Chondrocyte (in vitro differentiated cells): ENCODE measurements at regions not wholly inside any gene's neighbourhood (a gene's known extent, or its start where the extent isn't known, plus 50 kb on each side); places are given as distances from the start of the nearest gene placed in this dataset.

ENCODE experiments used
- DNase-seq: peaks from one replicate; pipeline ENCODE4 v3.0.0; 2021; ENCODE audit warnings: mixed read lengths, low spot score
- H3K27ac Mint-ChIP-seq: one replicate; pipeline ENCODE4 v1.8.0; 2021; ENCODE audit warnings: mild to moderate bottlenecking, moderate library complexity, mixed read lengths; ENCODE audit not compliant: unreplicated experiment
- H3K27me3 Mint-ChIP-seq: 2 replicates; pipeline ENCODE4 v1.8.0; 2021; ENCODE audit warnings: low read depth, mixed read lengths
- H3K36me3 Mint-ChIP-seq: 2 replicates; pipeline ENCODE4 v1.8.0; 2021; ENCODE audit warnings: low read depth, mixed read lengths
- H3K4me1 Mint-ChIP-seq: 2 replicates; pipeline ENCODE4 v1.8.0; 2021; ENCODE audit warnings: low read depth, mild to moderate bottlenecking, mixed read lengths
- H3K4me3 Mint-ChIP-seq: one replicate; pipeline ENCODE4 v1.8.0; 2021; ENCODE audit warnings: mild to moderate bottlenecking, moderate library complexity, mixed read lengths; ENCODE audit not compliant: unreplicated experiment
- H3K9me3 Mint-ChIP-seq: 2 replicates; pipeline ENCODE4 v1.8.0; 2021; ENCODE audit warnings: low read depth, mixed read lengths
- TF ChIP-seq, protein P1 (sequence below): fragments of 200-600 bp; sonication (generic); IDR thresholded peaks from 2 replicates; pipeline ENCODE4 v1.5.0; 2021; ENCODE audit warnings: antibody characterized with exemption, mild to moderate bottlenecking, moderate library complexity

DNA sequence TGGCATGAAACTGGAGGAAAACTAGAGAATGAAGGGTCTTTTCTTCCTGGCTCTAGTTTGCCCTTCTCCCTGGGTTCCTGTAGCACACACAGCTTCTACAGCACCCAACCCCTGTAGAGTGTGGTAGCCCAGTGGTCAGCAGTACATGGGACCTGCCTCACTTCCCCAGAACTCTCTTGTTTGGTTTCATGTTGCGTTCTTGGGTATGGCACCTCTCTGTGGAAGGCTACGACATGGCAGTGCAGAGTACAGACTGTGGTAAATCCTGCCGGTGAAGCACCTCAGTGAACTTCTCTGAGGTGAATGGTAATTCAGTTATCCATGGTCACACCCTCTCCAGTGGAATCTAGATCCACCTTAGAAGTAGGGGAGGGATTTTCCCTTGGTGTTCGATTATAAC is 105.5 kb downstream of the TLR4 start:
- H3K4me3 Mint-ChIP-seq, result no peak overlapping the region
- peaks cover 6% of the 10 kb centered on the region for H3K9me3 Mint-ChIP-seq
- H3K27me3 Mint-ChIP-seq, result peaks cover 20% of the 10 kb centered on the region
- H3K36me3 Mint-ChIP-seq, result no peaks in the 10 kb centered on the region
- no peak overlapping the region for H3K27ac Mint-ChIP-seq
- TF ChIP-seq, protein P1, sequence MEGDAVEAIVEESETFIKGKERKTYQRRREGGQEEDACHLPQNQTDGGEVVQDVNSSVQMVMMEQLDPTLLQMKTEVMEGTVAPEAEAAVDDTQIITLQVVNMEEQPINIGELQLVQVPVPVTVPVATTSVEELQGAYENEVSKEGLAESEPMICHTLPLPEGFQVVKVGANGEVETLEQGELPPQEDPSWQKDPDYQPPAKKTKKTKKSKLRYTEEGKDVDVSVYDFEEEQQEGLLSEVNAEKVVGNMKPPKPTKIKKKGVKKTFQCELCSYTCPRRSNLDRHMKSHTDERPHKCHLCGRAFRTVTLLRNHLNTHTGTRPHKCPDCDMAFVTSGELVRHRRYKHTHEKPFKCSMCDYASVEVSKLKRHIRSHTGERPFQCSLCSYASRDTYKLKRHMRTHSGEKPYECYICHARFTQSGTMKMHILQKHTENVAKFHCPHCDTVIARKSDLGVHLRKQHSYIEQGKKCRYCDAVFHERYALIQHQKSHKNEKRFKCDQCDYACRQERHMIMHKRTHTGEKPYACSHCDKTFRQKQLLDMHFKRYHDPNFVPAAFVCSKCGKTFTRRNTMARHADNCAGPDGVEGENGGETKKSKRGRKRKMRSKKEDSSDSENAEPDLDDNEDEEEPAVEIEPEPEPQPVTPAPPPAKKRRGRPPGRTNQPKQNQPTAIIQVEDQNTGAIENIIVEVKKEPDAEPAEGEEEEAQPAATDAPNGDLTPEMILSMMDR, result no peak
- no peaks in the 10 kb centered on the region for H3K4me1 Mint-ChIP-seq
- no peak for DNase-seq

DNA sequence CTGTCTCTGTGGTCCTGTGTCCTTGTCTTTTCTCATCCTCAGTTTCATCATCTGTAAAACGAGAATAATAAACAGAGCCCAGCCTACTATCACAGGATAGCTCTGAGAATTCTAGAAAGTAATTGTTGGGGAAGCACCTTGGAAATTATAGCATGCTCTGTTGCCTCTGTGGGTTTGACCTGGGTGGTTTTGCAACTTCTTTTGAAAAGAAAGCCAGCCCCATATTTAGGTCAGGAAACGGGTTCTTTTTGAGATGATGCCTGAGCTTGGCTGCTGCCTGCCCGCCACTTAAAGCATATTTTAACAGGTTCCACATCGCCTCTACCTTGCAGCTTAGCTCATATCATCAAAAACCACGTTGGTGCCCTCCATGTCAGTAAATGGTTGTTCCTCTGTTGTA is 111.1 kb downstream of the TLR4 start:
- H3K4me1 Mint-ChIP-seq, result no peaks in the 10 kb centered on the region
- TF ChIP-seq, protein P1, result no peak
- no peak overlapping the region for H3K4me3 Mint-ChIP-seq
- DNase-seq, result no peak
- peaks cover 26% of the 10 kb centered on the region for H3K27me3 Mint-ChIP-seq
- H3K9me3 Mint-ChIP-seq, result no peaks in the 10 kb centered on the region
- H3K36me3 Mint-ChIP-seq, result no peaks in the 10 kb centered on the region
- no peak overlapping the region for H3K27ac Mint-ChIP-seq

DNA sequence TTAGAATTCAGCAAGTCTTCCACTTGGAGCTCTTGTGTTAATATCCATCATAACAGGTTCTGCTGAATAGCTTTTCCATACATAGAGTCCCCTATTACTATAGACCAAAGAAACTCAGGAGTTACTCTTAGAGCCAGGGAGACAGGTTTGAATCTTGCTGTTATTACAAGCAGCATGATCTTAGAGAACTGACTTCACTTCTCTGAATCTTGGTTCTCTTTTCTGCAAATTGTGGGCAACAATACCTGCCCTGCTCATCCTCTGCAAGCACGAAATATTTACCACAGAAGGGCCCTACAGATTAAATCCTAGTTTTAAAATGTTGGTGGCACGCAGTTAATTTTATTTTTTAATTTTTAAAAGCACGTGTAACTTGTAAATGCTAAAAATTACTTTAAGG is 111.7 kb downstream of the TLR4 start:
- Mint-ChIP-seq H3K36me3 (no peaks in the 10 kb centered on the region), H3K27ac (no peak overlapping the region), H3K4me3 (no peak overlapping the region), H3K27me3 (peaks cover 28% of the 10 kb centered on the region), H3K4me1 (no peaks in the 10 kb centered on the region), H3K9me3 (no peaks in the 10 kb centered on the region)
- TF ChIP-seq, protein P1, result no peak
- no peak for DNase-seq

DNA sequence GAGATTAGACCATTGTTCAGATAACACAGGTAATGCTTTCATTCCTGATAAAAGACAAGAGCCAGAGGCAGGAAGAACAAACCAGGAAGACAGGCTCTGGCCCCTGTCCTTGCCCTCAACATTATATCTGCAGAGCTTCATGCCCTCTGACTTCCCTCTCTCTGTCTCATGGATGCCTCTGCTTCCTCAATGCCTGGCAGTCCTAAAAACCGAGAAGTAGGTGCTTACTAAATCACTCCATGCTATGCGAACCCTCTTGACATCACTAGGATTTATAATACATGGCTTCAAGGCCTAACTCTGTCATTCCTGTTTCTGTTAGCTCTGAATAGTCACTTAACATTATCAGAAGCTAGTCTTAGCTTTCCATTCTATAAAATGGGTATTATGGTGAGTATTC is 117.8 kb downstream of the TLR4 start:
- DNase-seq, result no peak
- Mint-ChIP-seq H3K9me3 (no peaks in the 10 kb centered on the region), H3K4me3 (no peak overlapping the region), H3K36me3 (no peaks in the 10 kb centered on the region), H3K27ac (no peak overlapping the region), H3K4me1 (no peaks in the 10 kb centered on the region), H3K27me3 (peaks cover 26% of the 10 kb centered on the region)
- TF ChIP-seq, protein P1, result no peak

DNA sequence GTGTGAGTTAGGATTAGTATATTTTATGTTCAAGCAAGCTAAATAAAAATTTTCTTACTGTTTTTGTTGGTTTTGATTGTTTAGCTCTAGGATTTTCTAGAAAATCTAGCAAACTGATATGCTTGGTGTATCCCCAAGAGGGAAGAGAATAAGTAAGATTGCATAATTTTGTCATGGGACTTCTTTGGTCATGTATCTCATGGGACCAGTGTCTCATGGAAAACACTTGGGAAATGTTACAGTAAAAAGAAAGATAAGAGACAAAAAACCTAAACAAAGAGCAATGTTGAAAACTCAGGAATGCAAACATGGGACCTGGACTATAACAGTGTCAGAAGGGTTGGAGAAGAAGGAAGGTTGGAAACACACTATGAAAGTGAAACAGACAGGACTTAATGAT is 119.4 kb downstream of the TLR4 start:
- Mint-ChIP-seq H3K4me3 (no peak overlapping the region), H3K27me3 (peaks cover 18% of the 10 kb centered on the region), H3K36me3 (no peaks in the 10 kb centered on the region), H3K9me3 (no peaks in the 10 kb centered on the region), H3K4me1 (no peaks in the 10 kb centered on the region), H3K27ac (no peak overlapping the region)
- TF ChIP-seq, protein P1, result no peak
- DNase-seq, result no peak
